A673 (cell line): ENCODE measurements at regions not wholly inside any gene's neighbourhood (a gene's known extent, or its start where the extent isn't known, plus 50 kb on each side); places are given as distances from the start of the nearest gene placed in this dataset.

Experiments used
- CTCF ChIP-seq: fragments of 300-800, 200-600 bp; sonication (generic); conservative IDR thresholded peaks from 2 replicates; pipeline ENCODE4 v1.5.1; 2017; ENCODE audit warnings: low read depth, mild to moderate bottlenecking, antibody characterized with exemption, low read length, moderate library complexity, mixed read lengths
- EZH2 ChIP-seq: fragments of 200-600 bp; sonication (generic); IDR thresholded peaks from 2 replicates; pipeline ENCODE4 v1.6.1; 2017; ENCODE audit warnings: borderline replicate concordance, low read depth, mild to moderate bottlenecking, mixed read lengths, antibody characterized with exemption, low read length; ENCODE audit not compliant: poor library complexity, severe bottlenecking

GRCh38 chr10:28408237-28408777, 105.4 kb upstream of the MPP7 start:
- TF ChIP-seq EZH2: no peak
- TF ChIP-seq CTCF: no peak
